NCI-H146 treated with DMSO at 0.1 percent for 48 hours (cell line): ENCODE measurements at regions not wholly inside any gene's neighbourhood (a gene's known extent, or its start where the extent isn't known, plus 50 kb on each side); places are given as distances from the start of the nearest gene placed in this dataset.

Source experiments
- DNase-seq: peaks from one replicate; lab custom pipeline; 2025; ENCODE audit not compliant: unreplicated experiment; lab: John Stamatoyannopoulos, UW

- no peak for DNase-seq
Observed at GRCh38 chr3:75260-75659, 121.3 kb upstream of the CHL1 start.

- no peak for DNase-seq
Observed at GRCh38 chr3:79542-79941, 117.0 kb upstream of the CHL1 start.

GRCh38 chr3:82508-82907 lies 114.1 kb upstream of the CHL1 start:
- no peak for DNase-seq

DNA sequence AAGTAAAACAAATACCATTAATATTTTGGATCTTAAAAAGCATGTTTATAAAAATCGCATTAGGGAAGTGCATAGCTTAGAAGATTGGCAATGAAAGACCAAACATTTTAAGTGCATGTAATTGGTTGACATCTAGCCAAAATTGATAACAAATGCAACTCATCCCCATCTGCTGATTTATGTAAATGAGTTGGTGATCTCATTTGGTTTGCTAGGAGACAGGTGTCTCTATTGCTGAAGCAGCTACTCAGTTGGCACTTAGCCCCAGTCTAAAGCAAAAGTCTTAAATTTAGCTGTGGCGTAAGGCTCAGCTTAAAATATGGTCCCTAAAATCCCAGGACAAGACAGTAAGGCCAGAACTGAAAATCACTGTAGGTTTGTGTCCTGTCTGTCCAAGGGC lies 113.5 kb upstream of the CHL1 start:
- DNase-seq = no peak

DNA sequence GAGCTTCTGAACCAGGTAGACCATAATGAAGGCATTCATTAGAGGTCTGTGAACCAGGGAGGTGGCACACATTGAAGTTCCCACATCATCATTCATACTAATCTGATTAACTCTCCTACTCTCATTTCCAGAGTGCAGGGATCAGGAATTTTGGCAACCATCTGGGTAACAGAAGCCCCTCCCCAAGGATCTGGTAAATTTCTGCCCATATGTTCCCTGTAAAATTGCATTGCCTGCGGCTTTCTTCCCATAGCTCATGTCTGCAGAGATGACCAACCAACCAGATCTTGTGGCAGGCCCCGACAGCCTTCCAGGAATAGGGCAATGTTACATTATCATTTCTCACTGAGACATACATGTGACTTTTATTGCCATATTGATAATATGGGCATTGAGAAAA lies 111.4 kb upstream of the CHL1 start:
- no peak for DNase-seq

GRCh38 chr3:88267-88666 lies 108.3 kb upstream of the CHL1 start:
- DNase-seq = no peak

DNA sequence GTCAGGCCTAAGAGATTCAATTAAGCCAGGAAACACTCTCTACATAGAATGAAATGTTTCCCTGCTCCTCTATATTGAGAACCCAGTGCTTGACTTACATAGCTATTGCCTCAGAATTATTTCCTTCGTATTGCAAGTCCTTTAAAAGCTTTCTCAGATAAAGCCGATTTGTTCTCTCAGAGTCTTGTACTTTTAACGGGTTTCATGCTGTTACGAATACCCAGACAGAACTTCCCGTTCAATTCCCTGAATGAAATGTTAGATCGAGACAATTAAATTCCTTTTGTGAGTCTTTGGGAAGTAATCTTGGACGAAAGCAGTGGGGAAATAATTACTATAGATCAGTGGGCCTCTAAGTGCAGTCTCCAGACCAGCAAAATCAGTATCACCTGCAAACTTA lies 102.8 kb upstream of the CHL1 start:
- no peak for DNase-seq

DNA sequence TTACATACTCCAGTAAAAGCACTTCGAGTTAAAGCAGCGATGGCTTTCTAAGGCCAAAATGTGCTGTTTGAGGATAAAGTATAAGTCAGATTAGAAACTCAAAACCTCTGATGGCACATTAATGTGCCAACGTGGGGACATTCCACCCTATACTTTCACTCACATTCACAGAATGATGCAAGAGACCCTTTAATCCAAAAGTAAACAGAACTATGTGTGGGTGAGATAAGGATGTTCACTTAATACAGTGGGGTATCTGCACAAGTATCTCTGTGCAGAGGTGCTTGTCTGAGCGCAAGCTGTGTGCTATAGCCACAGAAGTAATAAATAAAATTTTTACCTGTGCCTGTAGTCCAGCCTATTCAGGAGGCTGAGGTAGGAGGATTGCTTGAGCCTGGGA lies 100.3 kb upstream of the CHL1 start:
- no peak for DNase-seq

- DNase-seq = no peak
Observed at GRCh38 chr3:97417-98258, 98.9 kb upstream of the CHL1 start.

DNA sequence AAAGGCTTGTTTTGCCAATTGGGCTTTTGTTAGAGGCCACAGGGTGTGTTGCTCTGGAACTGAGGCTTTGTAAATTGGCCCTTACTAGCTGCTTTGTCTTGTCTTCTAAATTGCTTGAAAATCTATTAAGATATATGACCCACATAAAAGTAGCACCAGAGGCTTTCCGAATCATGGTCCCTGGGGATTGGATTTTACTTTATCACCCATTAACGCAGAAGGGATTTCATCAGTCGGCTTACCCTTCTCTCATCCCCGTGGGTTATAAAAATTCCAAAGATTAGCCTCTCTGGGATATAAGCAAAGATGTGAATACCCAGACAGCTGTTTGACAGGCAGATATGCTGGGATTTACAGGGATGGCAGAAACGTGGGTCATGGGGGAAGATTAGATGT lies 98.3 kb upstream of the CHL1 start:
- no peak for DNase-seq

- peak; percentile 82 for DNase-seq
Observed at GRCh38 chr3:99506-99905, 97.1 kb upstream of the CHL1 start.

DNA sequence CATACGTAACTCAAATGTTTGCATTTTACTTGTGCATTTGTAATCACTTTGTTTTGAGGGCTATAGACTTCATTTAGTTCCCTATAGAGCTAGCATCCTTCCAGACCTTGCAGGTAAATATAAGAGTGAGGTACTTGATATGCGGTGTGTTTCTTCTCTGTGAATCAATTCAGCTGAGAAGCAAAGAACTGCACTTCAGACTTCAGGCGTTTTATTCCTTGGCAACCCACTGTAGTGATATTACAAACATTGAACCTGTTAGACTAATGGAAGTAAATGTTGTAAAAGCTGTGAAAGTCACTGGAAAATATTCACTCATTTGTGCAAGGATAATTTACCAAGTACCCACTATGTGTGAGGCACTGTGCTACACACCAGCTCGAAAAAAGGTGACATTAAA lies 94.1 kb upstream of the CHL1 start:
- DNase-seq = no peak

- DNase-seq = peak; percentile 16
Observed at GRCh38 chr3:103991-104390, 92.6 kb upstream of the CHL1 start.

DNA sequence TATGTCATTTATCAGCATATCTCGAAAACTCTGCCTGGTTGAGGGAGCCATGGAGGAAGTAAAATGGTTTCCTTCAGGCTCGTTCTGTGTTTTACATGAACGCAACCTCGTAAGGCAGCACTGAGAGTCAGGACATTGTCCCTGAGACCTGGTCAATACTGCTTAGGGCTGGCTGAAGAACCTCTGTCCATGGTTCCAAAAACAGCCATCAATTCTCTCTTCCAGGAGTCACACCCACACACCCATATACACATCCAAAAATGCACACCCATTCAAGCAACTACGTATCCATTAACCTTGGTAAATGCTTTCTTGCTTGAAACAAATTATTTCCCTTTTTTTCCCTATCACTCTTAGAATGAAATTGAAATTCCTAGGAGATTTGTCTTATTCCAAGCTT lies 91.0 kb upstream of the CHL1 start:
- DNase-seq = no peak

DNA sequence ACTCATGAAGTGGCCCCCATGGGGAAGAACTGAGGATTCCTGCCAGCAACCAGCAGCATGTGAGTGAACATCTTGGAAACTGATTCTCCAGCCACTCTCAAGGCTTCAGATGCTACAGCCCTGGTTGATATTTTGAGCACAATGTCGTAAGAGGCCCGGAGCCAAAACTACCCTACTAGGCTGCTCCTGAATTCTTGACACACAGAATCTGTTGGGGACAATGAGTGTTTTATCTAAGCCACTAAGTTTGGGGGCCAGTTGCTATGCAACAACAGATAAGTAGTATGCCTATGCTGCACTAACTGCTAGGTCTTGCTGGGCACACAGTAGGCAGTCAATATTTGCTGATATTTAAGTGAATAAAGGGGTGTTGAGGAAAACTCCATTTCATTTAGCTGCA lies 89.9 kb upstream of the CHL1 start:
- no peak for DNase-seq

GRCh38 chr3:111143-112069 lies 85.2 kb upstream of the CHL1 start:
- peak; percentile 88 for DNase-seq

DNA sequence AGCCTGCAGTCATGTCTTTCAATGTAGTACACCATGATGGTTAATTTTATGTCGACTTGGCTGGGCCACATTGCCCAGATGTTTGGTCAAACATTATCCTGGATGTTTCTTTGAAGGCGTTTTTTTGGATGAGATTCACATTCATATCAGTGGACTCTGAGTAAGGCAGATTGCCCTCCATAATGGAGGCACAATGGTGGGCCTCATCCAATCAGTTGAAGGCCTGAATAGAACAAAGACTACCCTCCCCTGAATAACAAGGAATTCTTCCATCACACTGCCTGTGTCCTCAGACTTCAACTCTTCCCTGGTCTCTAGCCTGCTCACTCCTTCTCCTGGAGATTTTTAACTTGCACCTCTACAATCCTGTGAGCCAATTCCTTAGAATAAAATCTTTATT lies 83.8 kb upstream of the CHL1 start:
- no peak for DNase-seq

DNA sequence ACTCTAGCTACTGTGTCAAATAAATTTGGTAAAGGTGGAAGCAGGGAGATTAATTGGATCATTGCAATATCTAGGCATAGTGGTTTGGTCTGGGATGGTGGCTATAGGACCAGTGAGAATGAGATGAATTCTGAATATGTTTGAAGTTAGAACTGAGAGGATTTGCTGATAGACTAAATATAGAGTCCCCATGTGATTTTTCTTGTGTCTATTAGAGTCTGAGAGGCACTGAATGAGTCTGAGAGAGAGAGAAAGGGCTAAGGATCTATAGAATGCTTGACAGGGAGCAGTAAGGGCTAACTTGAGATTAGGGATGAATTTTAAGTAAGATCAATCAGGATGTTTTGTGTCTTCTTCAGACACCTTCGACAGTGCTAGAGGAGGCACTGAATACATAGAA lies 77.9 kb upstream of the CHL1 start:
- no peak for DNase-seq

GRCh38 chr3:123341-123740 lies 73.2 kb upstream of the CHL1 start:
- DNase-seq = no peak

DNA sequence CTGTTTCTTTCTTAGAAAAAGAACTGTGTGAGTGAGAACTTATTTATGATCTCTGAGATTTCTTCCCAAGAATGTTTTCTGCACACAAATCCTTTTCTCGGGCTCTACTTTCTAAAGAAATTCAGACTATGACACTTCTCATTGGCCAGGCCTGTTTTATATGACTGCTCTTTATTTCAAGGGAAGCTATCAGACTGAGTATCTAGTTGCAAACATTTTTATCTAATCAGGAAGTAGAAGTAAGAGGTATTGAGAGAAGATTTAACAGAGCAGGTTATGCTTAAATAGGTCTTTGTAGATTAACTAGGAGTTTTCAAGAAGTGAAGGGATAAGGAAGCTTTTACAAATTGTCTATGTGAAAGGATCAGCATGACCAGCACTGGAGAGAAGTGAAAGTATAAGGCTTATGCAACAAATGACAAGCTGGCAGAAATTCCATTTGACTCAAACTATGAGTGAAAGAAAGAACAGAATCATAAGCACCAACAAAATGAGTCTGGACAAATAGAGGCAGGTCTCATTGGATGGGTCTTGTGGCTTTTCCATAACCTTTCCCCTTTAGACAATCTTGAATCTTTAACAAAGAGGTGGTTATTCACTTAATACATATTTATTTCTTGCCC lies 71.9 kb upstream of the CHL1 start:
- DNase-seq = no peak

DNA sequence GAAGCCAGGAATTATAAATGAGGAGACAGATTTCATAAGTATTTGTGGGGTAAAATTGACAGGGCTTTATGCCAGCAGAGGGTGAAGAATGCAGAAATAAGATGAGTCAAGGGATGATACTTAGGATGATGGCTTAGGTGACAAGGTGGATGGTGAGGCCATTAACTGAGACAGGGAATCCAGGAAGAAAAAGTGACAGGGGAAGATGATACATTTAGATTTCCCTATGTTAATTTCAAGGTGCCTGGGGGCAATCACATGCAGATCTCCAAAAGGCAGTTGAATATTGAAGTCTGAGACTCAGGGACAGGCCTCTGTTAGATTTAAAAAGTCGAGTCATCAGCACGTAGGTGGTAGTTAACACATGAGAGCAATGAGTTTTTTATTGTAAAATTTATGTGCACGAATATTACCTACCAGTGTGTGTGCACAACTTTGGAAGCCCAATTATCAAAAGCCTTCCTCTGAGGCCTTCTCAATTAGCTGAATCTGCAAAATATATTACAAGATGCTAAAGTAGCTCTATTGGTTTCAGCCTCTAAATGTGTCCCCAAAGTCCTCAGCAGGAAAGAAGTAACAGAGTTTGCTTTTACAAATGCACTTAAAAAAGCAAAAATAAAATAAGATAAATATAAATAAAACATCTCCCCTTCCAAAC lies 67.9 kb upstream of the CHL1 start:
- no peak for DNase-seq
